HCT116 (cell line): ENCODE measurements at regions not wholly inside any gene's neighbourhood (a gene's known extent, or its start where the extent isn't known, plus 50 kb on each side); places are given as distances from the start of the nearest gene placed in this dataset.

Source experiments
- ATAC-seq: fragments of 200-7000 bp; cut with Tn5 transposase; 2 replicates; pipeline ENCODE4 v1.9.1; 2020; ENCODE audit warnings: mild to moderate bottlenecking, moderate library complexity
- BruUV-seq: library from RNA; stranded (reverse); fragments of 400-500 nt; replicated peaks from 2 replicates; lab custom pipeline; 2021; lab: Mats Ljungman, UMichigan
- CTCF ChIA-PET: fragments of 300-600 bp; sonication (Branson Sonifier 250); formaldehyde crosslinking; loops from one replicate; lab custom pipeline; 2021; ENCODE audit warnings: antibody characterized with exemption; lab: Charles Lee
- POLR2A ChIA-PET: fragments of 300-600, 350-600 bp; sonication (Branson Sonifier 250); formaldehyde crosslinking; loops from one replicate; lab custom pipeline; 2021; ENCODE audit warnings: antibody characterized with exemption; lab: Charles Lee
- RAD21 ChIA-PET, 2 experiments: fragments of 300-600 bp; sonication (Branson Sonifier 250); formaldehyde crosslinking; loops; one replicate each; lab custom pipeline; 2023; ENCODE audit warnings: low total read pairs in 2 of 2; ENCODE audit not compliant: uncharacterized antibody in 2 of 2, unreplicated experiment in 2 of 2, low non-redundant PET in 1 of 2; lab: Charles Lee
- DNase-seq: peaks from one replicate; pipeline ENCODE4 v3.0.0-alpha.2; 2010; ENCODE audit warnings: low read depth, low spot score
- H2AFZ ChIP-seq: fragments of 200-600 bp; shearing (Covaris generic), sonication (generic); 2 replicates; pipeline ENCODE4 v1.6.1; 2017; ENCODE audit warnings: low read depth, mixed run types, mixed read lengths, antibody characterized with exemption, low read length; ENCODE audit not compliant: poor library complexity, severe bottlenecking
- H3K27ac ChIP-seq: 2 replicates; pipeline ENCODE4 v1.5.1; 2012; ENCODE audit warnings: low read depth, low read length
- H3K27me3 ChIP-seq: fragments of 200-600 bp; sonication (generic); 2 replicates; pipeline ENCODE4 v1.6.1; 2016; ENCODE audit warnings: mixed run types, low read length, mixed read lengths; ENCODE audit not compliant: insufficient read depth
- H3K36me3 ChIP-seq, 2 experiments: fragments of 200-500 bp in 1 of 2; fragments of 200-600 bp in 1 of 2; sonication (Bioruptor generic) in 1 of 2; sonication (generic) in 1 of 2; 2 replicates each; pipeline versions ENCODE4 v1.5.1 to v1.6.1; 2014 to 2016; ENCODE audit warnings: low read length in 2 of 2, inconsistent platforms in 1 of 2, mixed read lengths in 1 of 2, mixed run types in 1 of 2; ENCODE audit not compliant: insufficient read depth in 2 of 2, control insufficient read depth in 1 of 2
- H3K4me1 ChIP-seq, 2 experiments: fragments of 200-600 bp in 1 of 2; sonication (generic) in 1 of 2; 2 replicates each; pipeline versions ENCODE4 v1.5.1 to v1.6.1; 2012 to 2017; ENCODE audit warnings: low read length in 2 of 2, inconsistent platforms in 1 of 2, mild to moderate bottlenecking in 1 of 2, mixed read lengths in 1 of 2, mixed run types in 1 of 2, moderate library complexity in 1 of 2; ENCODE audit not compliant: insufficient read depth in 2 of 2, control insufficient read depth in 1 of 2
- H3K4me2 ChIP-seq: fragments of 200-600 bp; sonication (generic); 2 replicates; pipeline ENCODE4 v1.6.1; 2017; ENCODE audit warnings: mixed run types, low read length, mixed read lengths
- H3K4me3 ChIP-seq, 2 experiments: fragments of 200-600 bp in 1 of 2; sonication (generic) in 1 of 2; replicated peaks in 1 of 2; 2 replicates each; pipeline ENCODE4 v1.5.1; 2011 to 2016; ENCODE audit warnings: low read length in 2 of 2, control low read depth in 1 of 2, low read depth in 1 of 2, mild to moderate bottlenecking in 1 of 2, mixed read lengths in 1 of 2, mixed run types in 1 of 2
- H3K79me2 ChIP-seq: fragments of 200-600 bp; sonication (generic); 2 replicates; pipeline ENCODE4 v1.6.1; 2017; ENCODE audit warnings: mild to moderate bottlenecking, mixed run types, low read length, moderate library complexity, mixed read lengths; ENCODE audit not compliant: insufficient read depth
- H3K9ac ChIP-seq: fragments of 200-600 bp; sonication (generic); 2 replicates; pipeline ENCODE4 v1.6.1; 2016; ENCODE audit warnings: low read length, mixed read lengths
- H3K9me2 ChIP-seq: fragments of 200-600 bp; sonication (generic), shearing (Covaris generic); 2 replicates; pipeline ENCODE4 v1.6.1; 2017; ENCODE audit warnings: mixed run types, mild to moderate bottlenecking, moderate library complexity; ENCODE audit not compliant: insufficient read depth
- H3K9me3 ChIP-seq, 2 experiments: fragments of 200-500 bp in 1 of 2; fragments of 200-600 bp in 1 of 2; sonication (Bioruptor generic) in 1 of 2; sonication (generic) in 1 of 2; 2 replicates each; pipeline ENCODE4 v1.6.1; 2014 to 2017; ENCODE audit warnings: low read length in 2 of 2, mixed read lengths in 2 of 2, inconsistent platforms in 1 of 2, low read depth in 1 of 2, mild to moderate bottlenecking in 1 of 2, mixed run types in 1 of 2, moderate library complexity in 1 of 2; ENCODE audit not compliant: control insufficient read depth in 1 of 2, insufficient read depth in 1 of 2
- H4K20me1 ChIP-seq: fragments of 200-600 bp; sonication (generic), shearing (Covaris generic); 2 replicates; pipeline ENCODE4 v1.6.1; 2017; ENCODE audit warnings: mixed run types, mild to moderate bottlenecking, moderate library complexity; ENCODE audit not compliant: insufficient read depth
- CBX3 ChIP-seq: IDR thresholded peaks from 2 replicates; pipeline ENCODE4 v1.6.1; 2012; ENCODE audit warnings: low read depth
- EGR1 ChIP-seq: IDR thresholded peaks from 2 replicates; pipeline ENCODE4 v1.6.1; 2012; ENCODE audit warnings: low read depth
- ELF1 ChIP-seq: IDR thresholded peaks from 2 replicates; pipeline ENCODE4 v1.6.1; 2012; ENCODE audit warnings: low read depth, borderline replicate concordance
- EZH2 ChIP-seq: fragments of 200-600 bp; sonication (generic); IDR thresholded peaks from 2 replicates; pipeline ENCODE4 v1.6.1; 2017; ENCODE audit warnings: antibody characterized with exemption, mixed run types
- FOSL1 ChIP-seq: IDR thresholded peaks from 2 replicates; pipeline ENCODE4 v1.6.1; 2012; ENCODE audit warnings: low read depth
- JUND ChIP-seq: IDR thresholded peaks from 2 replicates; pipeline ENCODE4 v1.6.1; 2012
- RAD21 ChIP-seq: IDR thresholded peaks from 2 replicates; pipeline ENCODE4 v1.6.1; 2012; ENCODE audit warnings: low read depth, mild to moderate bottlenecking
- SP1 ChIP-seq: IDR thresholded peaks from 2 replicates; pipeline ENCODE4 v1.6.1; 2012; ENCODE audit warnings: low read depth
- TCF7L2 ChIP-seq: IDR thresholded peaks from 2 replicates; pipeline ENCODE4 v1.7.0; 2011; ENCODE audit warnings: borderline replicate concordance, inconsistent platforms; ENCODE audit not compliant: insufficient read depth, insufficient read length; ENCODE audit errors: extremely low read depth
- YY1 ChIP-seq: IDR thresholded peaks from 2 replicates; pipeline ENCODE4 v1.6.1; 2011; ENCODE audit warnings: low read length, low read depth, moderate library complexity, mild to moderate bottlenecking; ENCODE audit not compliant: insufficient replicate concordance; ENCODE audit errors: extremely low read depth
- ZNF274 ChIP-seq: fragments of 200-500 bp; sonication (Bioruptor generic); IDR thresholded peaks from 2 replicates; pipeline ENCODE4 v1.6.1; 2014; ENCODE audit warnings: mild to moderate bottlenecking, low read depth, low read length, inconsistent platforms
- intact Hi-C: fragments of 100-400 bp; cut with micrococcal nuclease; formaldehyde crosslinking; loops from 2 replicates; pipeline ENCODE4 v1.10.0; 2022
- TF ChIP-seq, protein P1 (sequence below), 3 experiments: fragments of 200-600 bp in 1 of 3; sonication (generic) in 1 of 3; IDR thresholded peaks in 2 of 3; conservative IDR thresholded peaks in 1 of 3; 2 replicates each; pipeline ENCODE4 v1.5.1; 2012 to 2017; ENCODE audit warnings: low read depth in 2 of 3, low read length in 2 of 3, antibody characterized with exemption in 1 of 3, borderline replicate concordance in 1 of 3, control low read depth in 1 of 3, mild to moderate bottlenecking in 1 of 3, mixed read lengths in 1 of 3, mixed run types in 1 of 3, moderate library complexity in 1 of 3; ENCODE audit not compliant: insufficient read depth in 1 of 3
- TF ChIP-seq, protein P2 (sequence below): IDR thresholded peaks from 2 replicates; pipeline ENCODE4 v1.6.1; 2011; ENCODE audit warnings: mild to moderate bottlenecking, low read length, moderate library complexity; ENCODE audit not compliant: insufficient replicate concordance; ENCODE audit errors: extremely low read depth
- TF ChIP-seq, protein P3 (sequence below): IDR thresholded peaks from 2 replicates; pipeline ENCODE4 v1.6.1; 2012

DNA sequence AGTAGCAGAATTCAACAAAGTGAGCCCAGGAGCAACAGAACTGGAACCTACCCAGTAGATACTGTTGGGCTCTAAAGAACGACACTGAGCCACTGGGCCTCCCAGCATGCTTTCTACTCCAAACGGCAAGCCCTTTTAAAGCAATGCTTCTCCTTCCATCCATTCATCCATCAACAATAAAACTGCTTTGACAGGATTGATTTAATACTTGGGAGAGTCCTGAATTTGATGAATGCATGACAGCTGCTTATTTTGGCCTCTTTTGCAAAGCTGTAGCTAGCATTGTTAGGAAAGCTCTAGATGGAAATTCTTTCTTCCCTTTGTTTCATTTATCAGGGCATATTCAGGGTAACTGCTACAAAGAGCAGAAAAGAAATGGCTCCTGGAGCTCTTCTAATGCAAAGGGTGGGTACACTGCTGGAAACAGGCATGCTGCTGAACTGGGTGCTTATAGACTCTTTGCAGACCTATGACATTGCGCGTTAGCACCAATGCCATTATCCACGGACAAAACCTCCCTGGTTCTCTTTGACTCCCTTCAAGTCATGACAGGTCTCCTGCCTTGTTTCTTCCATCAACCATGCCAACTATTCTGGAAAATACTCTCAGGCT, 138.4 kb upstream of the HNRNPA3 start:
- BruUV-seq: no TSS peak
- H3K9me2 ChIP-seq: no peaks in the 10 kb centered on the region
- ATAC-seq (no peak), DNase-seq (no peak)
- no peaks in the 10 kb centered on the region for H4K20me1 ChIP-seq
- H3K79me2 ChIP-seq: no peaks in the 10 kb centered on the region
- ChIA-PET POLR2A (no interaction called here), CTCF (no interaction called here), RAD21 (no interaction called here)
- no peak overlapping the region for H3K4me2 ChIP-seq
- intact Hi-C loops: no loop called here
- H3K9ac ChIP-seq: no peak overlapping the region
- no peaks in the 10 kb centered on the region for H3K4me1 ChIP-seq
- no peak overlapping the region for H3K27ac ChIP-seq
- H3K27me3 ChIP-seq: peaks cover 22% of the 10 kb centered on the region; the same call in 1 of the 2 replicates
- no peak overlapping the region for H3K4me3 ChIP-seq
- H2AFZ ChIP-seq: no peak overlapping the region
- no peak for TF ChIP-seq CBX3
- no peak for TF ChIP-seq EZH2
- TF ChIP-seq FOSL1: no peak
- TF ChIP-seq YY1: no peak
- TF ChIP-seq, protein P1, sequence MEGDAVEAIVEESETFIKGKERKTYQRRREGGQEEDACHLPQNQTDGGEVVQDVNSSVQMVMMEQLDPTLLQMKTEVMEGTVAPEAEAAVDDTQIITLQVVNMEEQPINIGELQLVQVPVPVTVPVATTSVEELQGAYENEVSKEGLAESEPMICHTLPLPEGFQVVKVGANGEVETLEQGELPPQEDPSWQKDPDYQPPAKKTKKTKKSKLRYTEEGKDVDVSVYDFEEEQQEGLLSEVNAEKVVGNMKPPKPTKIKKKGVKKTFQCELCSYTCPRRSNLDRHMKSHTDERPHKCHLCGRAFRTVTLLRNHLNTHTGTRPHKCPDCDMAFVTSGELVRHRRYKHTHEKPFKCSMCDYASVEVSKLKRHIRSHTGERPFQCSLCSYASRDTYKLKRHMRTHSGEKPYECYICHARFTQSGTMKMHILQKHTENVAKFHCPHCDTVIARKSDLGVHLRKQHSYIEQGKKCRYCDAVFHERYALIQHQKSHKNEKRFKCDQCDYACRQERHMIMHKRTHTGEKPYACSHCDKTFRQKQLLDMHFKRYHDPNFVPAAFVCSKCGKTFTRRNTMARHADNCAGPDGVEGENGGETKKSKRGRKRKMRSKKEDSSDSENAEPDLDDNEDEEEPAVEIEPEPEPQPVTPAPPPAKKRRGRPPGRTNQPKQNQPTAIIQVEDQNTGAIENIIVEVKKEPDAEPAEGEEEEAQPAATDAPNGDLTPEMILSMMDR (IDR thresholded peaks at IDR 0.05 in 2 of 3, conservative IDR thresholded peaks at IDR 0.05 in 1 of 3; ENCODE audit: borderline replicate concordance in 1 of 3, insufficient read depth in 1 of 3, low read depth in 2 of 3, low read length in 2 of 3): no peak
- TF ChIP-seq SP1: no peak
- no peak for TF ChIP-seq JUND
- TF ChIP-seq EGR1: no peak
- TF ChIP-seq TCF7L2: no peak
- TF ChIP-seq, protein P2, sequence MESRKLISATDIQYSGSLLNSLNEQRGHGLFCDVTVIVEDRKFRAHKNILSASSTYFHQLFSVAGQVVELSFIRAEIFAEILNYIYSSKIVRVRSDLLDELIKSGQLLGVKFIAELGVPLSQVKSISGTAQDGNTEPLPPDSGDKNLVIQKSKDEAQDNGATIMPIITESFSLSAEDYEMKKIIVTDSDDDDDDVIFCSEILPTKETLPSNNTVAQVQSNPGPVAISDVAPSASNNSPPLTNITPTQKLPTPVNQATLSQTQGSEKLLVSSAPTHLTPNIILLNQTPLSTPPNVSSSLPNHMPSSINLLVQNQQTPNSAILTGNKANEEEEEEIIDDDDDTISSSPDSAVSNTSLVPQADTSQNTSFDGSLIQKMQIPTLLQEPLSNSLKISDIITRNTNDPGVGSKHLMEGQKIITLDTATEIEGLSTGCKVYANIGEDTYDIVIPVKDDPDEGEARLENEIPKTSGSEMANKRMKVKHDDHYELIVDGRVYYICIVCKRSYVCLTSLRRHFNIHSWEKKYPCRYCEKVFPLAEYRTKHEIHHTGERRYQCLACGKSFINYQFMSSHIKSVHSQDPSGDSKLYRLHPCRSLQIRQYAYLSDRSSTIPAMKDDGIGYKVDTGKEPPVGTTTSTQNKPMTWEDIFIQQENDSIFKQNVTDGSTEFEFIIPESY: no peak
- TF ChIP-seq ZNF274: no peak
- no peak for TF ChIP-seq RAD21
- no peak for TF ChIP-seq ELF1
- TF ChIP-seq, protein P3, sequence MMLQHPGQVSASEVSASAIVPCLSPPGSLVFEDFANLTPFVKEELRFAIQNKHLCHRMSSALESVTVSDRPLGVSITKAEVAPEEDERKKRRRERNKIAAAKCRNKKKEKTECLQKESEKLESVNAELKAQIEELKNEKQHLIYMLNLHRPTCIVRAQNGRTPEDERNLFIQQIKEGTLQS: no peak
- H3K9me3 ChIP-seq: no peaks in the 10 kb centered on the region
- no peaks in the 10 kb centered on the region for H3K36me3 ChIP-seq
